A673 (cell line): ENCODE measurements at regions not wholly inside any gene's neighbourhood (a gene's known extent, or its start where the extent isn't known, plus 50 kb on each side); places are given as distances from the start of the nearest gene placed in this dataset.

ENCODE experiments used
- BruUV-seq: library from RNA; stranded (reverse); fragments of 400-500 nt; replicated peaks from 2 replicates; lab custom pipeline; 2021; lab: Mats Ljungman, UMichigan
- CTCF ChIA-PET: fragments of 300-600 bp; sonication (Branson Sonifier 250); formaldehyde crosslinking; loops from one replicate; lab custom pipeline; 2022; ENCODE audit warnings: antibody characterized with exemption; lab: Charles Lee
- POLR2A ChIA-PET: fragments of 300-600 bp; sonication (Branson Sonifier 250); formaldehyde crosslinking; loops from one replicate; lab custom pipeline; 2022; ENCODE audit warnings: antibody characterized with exemption; ENCODE audit not compliant: low non-redundant PET; lab: Charles Lee
- DNase-seq: peaks from one replicate; pipeline ENCODE4 v3.0.0-alpha.2; 2015; ENCODE audit warnings: low spot score
- H3K27ac ChIP-seq: fragments of 200-600 bp; sonication (generic); 2 replicates; pipeline ENCODE4 v1.5.1; 2016; ENCODE audit warnings: mixed run types, low read depth, mild to moderate bottlenecking, mixed read lengths, antibody characterized with exemption, low read length; ENCODE audit not compliant: poor library complexity, severe bottlenecking
- H3K27me3 ChIP-seq: fragments of 200-600 bp; sonication (generic); replicated peaks from 2 replicates; pipeline ENCODE4 v1.6.1; 2017; ENCODE audit warnings: mixed run types, low read depth, mild to moderate bottlenecking, mixed read lengths, antibody characterized with exemption, low read length; ENCODE audit not compliant: insufficient read depth, poor library complexity
- H3K36me3 ChIP-seq: fragments of 200-600 bp; sonication (generic); 2 replicates; pipeline ENCODE4 v1.6.1; 2016; ENCODE audit warnings: mixed run types, mild to moderate bottlenecking, mixed read lengths, antibody characterized with exemption, low read length; ENCODE audit not compliant: insufficient read depth, poor library complexity, severe bottlenecking
- H3K4me1 ChIP-seq: fragments of 200-600 bp; sonication (generic); 2 replicates; pipeline ENCODE4 v1.6.1; 2017; ENCODE audit warnings: mixed run types, mild to moderate bottlenecking, mixed read lengths, antibody characterized with exemption, low read length; ENCODE audit not compliant: insufficient read depth, poor library complexity, severe bottlenecking
- H3K4me3 ChIP-seq: fragments of 200-600 bp; sonication (generic); 2 replicates; pipeline ENCODE4 v1.5.1; 2016; ENCODE audit warnings: low read depth, mixed run types, mild to moderate bottlenecking, mixed read lengths, low read length; ENCODE audit not compliant: poor library complexity, severe bottlenecking
- H3K9me3 ChIP-seq: fragments of 200-600 bp; sonication (generic); 2 replicates; pipeline ENCODE4 v1.6.1; 2016; ENCODE audit warnings: mixed run types, low read depth, mild to moderate bottlenecking, mixed read lengths, antibody characterized with exemption, low read length; ENCODE audit not compliant: poor library complexity, severe bottlenecking
- CTCF ChIP-seq: fragments of 300-800, 200-600 bp; sonication (generic); conservative IDR thresholded peaks from 2 replicates; pipeline ENCODE4 v1.5.1; 2017; ENCODE audit warnings: low read depth, mild to moderate bottlenecking, antibody characterized with exemption, low read length, moderate library complexity, mixed read lengths
- EZH2 ChIP-seq: fragments of 200-600 bp; sonication (generic); IDR thresholded peaks from 2 replicates; pipeline ENCODE4 v1.6.1; 2017; ENCODE audit warnings: borderline replicate concordance, low read depth, mild to moderate bottlenecking, mixed read lengths, antibody characterized with exemption, low read length; ENCODE audit not compliant: poor library complexity, severe bottlenecking
- intact Hi-C: fragments of 100-400 bp; cut with micrococcal nuclease; formaldehyde crosslinking; loops from one replicate; pipeline ENCODE4 v1.10.0; 2022; ENCODE audit not compliant: unreplicated experiment

DNA sequence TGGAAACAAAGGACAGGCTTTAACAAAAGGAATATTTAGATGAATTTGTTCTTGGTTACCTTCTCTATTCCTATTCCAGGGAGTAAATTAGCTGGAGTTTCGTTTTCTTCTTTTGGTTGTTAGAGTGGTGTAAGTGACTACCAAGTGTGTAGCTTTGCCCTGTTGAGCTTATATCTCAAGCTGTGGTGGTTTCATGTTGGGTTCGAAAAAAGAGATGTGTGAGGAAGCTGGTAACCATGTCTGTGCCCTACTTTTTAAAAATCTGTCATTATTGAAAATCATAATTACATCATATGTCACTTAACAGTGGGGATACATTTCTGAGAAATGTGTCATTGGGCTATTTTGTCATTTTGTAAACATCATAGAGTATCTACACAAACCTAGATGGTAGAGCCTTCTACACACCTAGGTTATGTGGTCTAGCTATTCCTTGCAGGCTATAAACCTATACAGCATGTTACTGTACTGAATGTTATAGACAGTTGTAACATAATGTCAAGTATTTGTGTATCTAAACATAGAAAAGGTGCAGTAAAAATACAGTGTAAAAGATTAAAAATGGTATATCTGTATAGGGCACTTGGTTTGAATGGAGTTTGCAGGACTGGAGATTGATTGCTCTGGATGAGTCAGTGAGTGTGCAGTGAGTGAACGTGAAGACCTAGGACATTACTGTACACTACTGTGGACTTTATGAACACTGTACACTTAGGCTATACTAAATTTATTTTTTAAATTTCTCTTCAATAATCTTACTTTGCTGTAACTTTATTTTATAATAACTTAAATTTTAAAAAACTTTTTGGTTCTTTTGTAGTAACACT is 90.4 kb downstream of the SEPTIN7 start:
- DNase-seq = no peak
- H3K9me3 ChIP-seq = no peaks in the 10 kb centered on the region
- H3K36me3 ChIP-seq = peaks cover 31% of the 10 kb centered on the region
- no peak overlapping the region for H3K27ac ChIP-seq
- TF ChIP-seq CTCF = no peak
- TF ChIP-seq EZH2 = no peak
- H3K27me3 ChIP-seq = no peaks in the 10 kb centered on the region
- ChIA-PET POLR2A (interaction anchor here (0.6 kb wide), 1 partner anchor 89 kb away, joined by 3 read pairs; no protein-coding TSS in a partner anchor), CTCF (no interaction called here)
- intact Hi-C loops = no loop called here
- H3K4me1 ChIP-seq = no peaks in the 10 kb centered on the region
- BruUV-seq = no TSS peak
- H3K4me3 ChIP-seq = no peak overlapping the region

DNA sequence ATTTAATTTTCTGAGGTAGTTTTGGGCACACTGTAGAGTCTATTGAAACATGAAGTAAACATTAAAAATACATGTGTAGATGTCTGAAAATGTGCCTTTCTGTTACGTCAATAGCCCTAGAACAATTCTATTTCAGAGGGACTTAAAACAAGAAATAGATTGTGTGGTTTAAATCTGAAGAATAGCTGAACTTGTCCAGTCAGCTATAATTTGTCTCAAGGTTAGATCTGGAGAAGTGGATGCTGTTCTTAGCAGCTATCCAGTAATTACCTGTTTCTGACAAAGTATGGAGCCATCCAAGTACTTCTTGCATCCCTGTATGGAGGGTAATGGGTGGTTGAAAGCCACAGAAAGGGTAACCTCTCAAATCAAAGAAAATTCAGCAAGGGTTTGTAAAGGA is 92.8 kb downstream of the SEPTIN7 start:
- Histone ChIP-seq H3K27me3 (no peaks in the 10 kb centered on the region), H3K27ac (no peak overlapping the region), H3K4me1 (no peaks in the 10 kb centered on the region), H3K4me3 (no peak overlapping the region), H3K36me3 (peaks cover 30% of the 10 kb centered on the region), H3K9me3 (no peaks in the 10 kb centered on the region)
- intact Hi-C loops = no loop called here
- TF ChIP-seq CTCF (no peak), EZH2 (no peak)
- DNase-seq = no peak
- ChIA-PET CTCF (no interaction called here), POLR2A (no interaction called here)
- no TSS peak for BruUV-seq

DNA sequence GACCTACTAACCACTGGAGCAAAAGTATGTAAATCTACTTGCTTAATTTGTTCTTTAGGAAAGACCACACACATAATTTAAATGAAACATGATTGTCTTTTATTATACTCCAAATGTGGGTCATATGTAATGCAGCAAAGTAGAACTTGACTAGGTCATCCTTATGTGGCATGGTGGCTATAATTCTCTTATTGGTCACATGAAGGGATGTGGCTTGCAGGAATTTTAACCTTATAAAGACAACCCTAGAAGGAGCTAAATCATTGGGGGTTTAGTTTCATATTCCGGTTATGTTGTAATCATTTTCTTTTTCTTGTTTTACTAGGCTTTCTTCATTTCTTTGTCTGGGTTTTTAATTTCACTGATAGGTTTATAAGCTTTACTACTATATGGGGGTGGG is 93.9 kb downstream of the SEPTIN7 start:
- ChIA-PET POLR2A (no interaction called here), CTCF (no interaction called here)
- DNase-seq = no peak
- peaks cover 29% of the 10 kb centered on the region for H3K36me3 ChIP-seq
- intact Hi-C loops = no loop called here
- H3K4me1 ChIP-seq = no peaks in the 10 kb centered on the region
- no peak for TF ChIP-seq CTCF
- no peak for TF ChIP-seq EZH2
- no peaks in the 10 kb centered on the region for H3K27me3 ChIP-seq
- no peaks in the 10 kb centered on the region for H3K9me3 ChIP-seq
- no peak overlapping the region for H3K4me3 ChIP-seq
- H3K27ac ChIP-seq = no peak overlapping the region
- no TSS peak for BruUV-seq
